ENCODE measurements at regions not wholly inside any gene's neighbourhood (a gene's known extent, or its start where the extent isn't known, plus 50 kb on each side); places are given as distances from the start of the nearest gene placed in this dataset.
A peak's percentile ranks its signal among the peaks of the same experiment; 100 is the strongest.

DNA sequence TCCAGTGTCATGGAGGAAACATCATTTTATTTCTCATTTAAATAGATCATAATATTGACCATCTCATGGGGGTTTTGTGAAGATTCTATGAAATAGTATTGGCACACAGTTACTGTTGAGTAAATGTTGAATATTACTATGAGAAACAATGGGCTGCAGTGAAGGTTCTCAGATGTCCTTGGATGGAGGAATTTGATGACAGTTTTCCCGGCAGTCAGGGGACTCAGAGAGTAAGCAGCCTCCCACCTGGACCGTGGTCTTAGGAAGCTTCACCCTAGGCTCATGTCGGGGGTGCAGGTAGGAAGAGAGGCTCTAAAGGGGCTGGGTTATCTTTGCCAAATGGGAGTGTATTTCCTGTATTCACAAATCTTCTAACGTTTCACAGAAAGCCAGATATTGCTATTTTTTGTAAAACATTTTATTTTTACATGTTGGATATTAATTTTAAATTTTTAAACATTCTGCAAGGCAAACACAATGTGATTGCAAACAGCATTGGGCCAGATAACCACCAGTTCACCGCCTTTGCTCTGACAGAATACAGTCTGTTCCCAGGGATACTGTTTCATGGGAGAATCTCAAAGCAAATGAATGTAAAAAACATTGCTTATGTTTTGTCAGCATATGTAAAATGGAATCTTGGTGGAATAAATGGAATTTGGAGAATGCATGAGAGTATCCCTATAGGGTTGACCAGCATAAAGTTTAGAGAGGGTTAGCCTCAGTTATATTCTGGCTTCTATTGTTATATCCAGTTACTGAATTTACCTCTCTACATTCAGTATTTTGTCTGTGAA, 380.8 kb upstream of the TMEM132C start:
- H3K4me3 ChIP-seq (ENCODE audit: low read depth, low read length): no peak overlapping the region
- DNase-seq (ENCODE audit: low read depth): no peak
- TF ChIP-seq, protein P1, sequence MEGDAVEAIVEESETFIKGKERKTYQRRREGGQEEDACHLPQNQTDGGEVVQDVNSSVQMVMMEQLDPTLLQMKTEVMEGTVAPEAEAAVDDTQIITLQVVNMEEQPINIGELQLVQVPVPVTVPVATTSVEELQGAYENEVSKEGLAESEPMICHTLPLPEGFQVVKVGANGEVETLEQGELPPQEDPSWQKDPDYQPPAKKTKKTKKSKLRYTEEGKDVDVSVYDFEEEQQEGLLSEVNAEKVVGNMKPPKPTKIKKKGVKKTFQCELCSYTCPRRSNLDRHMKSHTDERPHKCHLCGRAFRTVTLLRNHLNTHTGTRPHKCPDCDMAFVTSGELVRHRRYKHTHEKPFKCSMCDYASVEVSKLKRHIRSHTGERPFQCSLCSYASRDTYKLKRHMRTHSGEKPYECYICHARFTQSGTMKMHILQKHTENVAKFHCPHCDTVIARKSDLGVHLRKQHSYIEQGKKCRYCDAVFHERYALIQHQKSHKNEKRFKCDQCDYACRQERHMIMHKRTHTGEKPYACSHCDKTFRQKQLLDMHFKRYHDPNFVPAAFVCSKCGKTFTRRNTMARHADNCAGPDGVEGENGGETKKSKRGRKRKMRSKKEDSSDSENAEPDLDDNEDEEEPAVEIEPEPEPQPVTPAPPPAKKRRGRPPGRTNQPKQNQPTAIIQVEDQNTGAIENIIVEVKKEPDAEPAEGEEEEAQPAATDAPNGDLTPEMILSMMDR (conservative IDR thresholded peaks at IDR 0.05; ENCODE audit: low read depth, low read length): no peak

DNA sequence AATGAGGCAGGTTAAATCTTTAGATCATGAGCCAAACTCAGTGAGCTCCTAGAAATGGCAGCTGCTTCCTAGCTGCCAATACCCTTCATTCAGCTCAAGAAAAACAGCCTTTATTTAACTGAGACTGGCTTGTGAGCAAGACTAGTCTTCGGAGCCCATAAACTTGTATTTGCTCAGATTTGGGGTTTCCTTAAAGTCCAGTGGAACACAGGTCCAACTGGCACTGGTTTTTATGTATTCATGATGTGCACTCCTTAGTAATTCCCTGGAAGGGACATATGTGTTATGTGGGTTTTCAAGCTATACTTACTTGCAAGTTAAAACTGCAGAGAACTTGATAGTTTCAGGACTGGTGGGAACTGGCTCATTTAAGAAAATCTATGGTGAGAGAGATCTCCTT, 380.1 kb upstream of the TMEM132C start:
- H3K4me3 ChIP-seq (ENCODE audit: low read depth, low read length): no peak overlapping the region
- no peak for DNase-seq (ENCODE audit: low read depth)

DNA sequence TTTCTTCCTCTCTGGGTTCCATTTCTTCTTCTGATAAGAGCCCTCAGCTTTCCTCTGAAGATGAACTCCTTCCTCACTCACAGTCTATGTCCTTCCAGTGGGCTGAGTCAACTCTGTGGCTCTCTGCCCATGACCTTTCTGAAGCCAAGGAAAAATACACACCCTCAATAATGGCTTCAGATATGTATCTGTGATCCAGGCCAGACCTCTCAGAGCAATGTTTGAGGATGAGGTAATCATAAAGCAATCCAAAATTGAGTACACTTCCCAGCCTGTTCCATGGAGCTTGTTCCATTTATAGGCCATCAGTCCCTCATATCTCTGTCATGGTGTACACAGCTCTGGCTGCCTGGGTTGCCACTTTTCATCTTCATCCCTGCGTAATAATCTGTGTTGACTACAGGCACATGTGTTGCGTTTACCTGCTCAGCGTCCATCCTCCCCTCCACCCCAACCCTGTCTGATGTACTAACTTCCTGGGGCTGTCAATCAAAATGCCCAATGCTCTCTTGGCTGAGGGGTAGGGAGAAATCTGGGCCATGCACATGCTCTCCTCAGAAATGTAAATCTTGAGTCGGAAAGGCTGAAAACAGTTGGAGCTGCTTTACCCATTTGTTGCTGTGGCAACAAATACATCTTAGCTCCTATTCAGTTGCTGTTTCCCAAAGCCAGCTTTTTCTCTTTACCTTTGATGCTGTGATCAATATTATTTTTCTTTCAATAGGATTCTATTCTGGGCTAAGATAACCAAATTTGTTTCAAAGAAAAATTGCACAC, 377.8 kb upstream of the TMEM132C start:
- no peak overlapping the region for H3K4me3 ChIP-seq (ENCODE audit: low read depth, low read length)
- DNase-seq (ENCODE audit: low read depth): no peak
- TF ChIP-seq, protein P1 (conservative IDR thresholded peaks at IDR 0.05; ENCODE audit: low read depth, low read length): no peak

More for the DNA sequence above, 380.1 kb upstream of the TMEM132C start:
- TF ChIP-seq, protein P1 (conservative IDR thresholded peaks at IDR 0.05; ENCODE audit: low read depth, low read length): no peak

DNA sequence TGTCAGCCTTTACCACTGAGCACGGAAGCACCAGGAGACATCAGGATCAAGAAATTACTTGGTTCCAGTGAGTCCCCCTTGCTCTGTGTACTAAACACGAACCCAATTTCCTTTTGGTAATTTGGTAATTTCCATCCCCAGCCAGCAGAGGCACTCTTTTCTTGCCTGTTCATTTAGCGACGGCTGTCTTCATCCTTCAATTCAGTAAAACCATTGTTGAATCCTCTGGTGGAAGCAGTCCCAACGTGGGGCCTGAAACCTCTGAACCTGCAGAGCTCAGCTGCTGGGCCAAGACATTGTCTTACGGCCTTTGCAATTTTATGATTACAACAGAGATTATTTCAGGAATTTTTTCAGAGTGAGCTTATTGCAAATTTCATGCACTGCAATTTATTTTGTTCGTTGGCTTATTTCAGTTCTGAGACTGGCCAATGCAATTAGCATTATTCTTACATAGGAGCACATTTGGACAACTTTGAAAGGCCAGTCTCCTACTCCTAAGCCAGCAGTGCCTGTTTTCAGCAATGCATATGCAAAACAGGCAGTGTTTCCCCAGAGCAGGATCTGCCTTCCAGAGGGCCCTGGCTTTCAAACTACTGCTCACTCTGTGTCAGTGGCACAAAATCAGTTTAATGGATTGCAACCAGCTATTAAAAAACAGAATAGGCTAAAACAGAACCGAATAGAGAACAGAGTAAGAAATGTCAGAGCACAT, 372.9 kb upstream of the TMEM132C start:
- TF ChIP-seq, protein P1 (conservative IDR thresholded peaks at IDR 0.05; ENCODE audit: low read depth, low read length): peak; percentile 9
- no peak for DNase-seq (ENCODE audit: low read depth)
- no peak overlapping the region for H3K4me3 ChIP-seq (ENCODE audit: low read depth, low read length)

DNA sequence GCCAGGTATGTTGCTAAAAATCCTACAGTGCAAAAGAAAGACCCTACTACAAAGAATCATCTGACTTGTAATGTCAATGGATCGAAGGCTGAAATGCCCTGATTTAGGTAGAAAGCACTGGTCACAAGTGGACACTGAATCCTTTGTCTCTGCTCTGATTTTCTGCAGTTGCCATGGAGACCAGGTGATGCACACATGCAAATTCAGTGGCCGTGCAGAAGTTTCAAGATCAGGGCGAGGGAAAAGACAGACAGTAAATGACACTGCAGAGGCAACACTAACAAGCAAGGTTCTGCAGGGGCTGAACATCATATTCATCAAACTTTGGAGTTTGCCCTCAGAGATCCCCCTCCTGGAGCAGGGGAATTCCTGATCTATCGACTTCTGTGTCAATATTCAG, 370.3 kb upstream of the TMEM132C start:
- TF ChIP-seq, protein P1 (conservative IDR thresholded peaks at IDR 0.05; ENCODE audit: low read depth, low read length): no peak
- no peak for DNase-seq (ENCODE audit: low read depth)

DNA sequence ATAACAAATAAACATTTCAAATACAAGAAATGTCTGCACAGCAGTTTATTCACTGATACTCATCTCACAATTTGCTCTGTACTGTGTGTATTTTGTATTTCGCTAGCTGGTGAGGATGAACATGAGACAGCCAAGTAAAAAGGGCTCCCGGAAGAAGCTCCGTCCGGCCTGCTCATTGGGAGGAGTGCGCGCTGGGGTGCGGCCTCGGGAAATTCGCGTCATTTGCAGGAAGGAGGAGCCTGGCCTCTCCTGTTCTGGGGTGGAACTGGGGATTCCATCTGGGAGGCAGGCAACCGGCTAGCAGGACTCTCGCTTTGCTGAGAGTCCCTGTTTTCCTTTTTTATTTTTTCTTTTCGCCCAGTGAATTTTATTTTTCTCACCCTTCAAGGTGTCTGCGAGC, 368.4 kb upstream of the TMEM132C start:
- DNase-seq (ENCODE audit: low read depth): no peak
- TF ChIP-seq, protein P1 (conservative IDR thresholded peaks at IDR 0.05; ENCODE audit: low read depth, low read length): no peak
- no peak overlapping the region for H3K4me3 ChIP-seq (ENCODE audit: low read depth, low read length)

More for the DNA sequence above, 370.3 kb upstream of the TMEM132C start:
- no peak overlapping the region for H3K4me3 ChIP-seq (ENCODE audit: low read depth, low read length)
